Ishikawa (cell line): ENCODE measurements at regions not wholly inside any gene's neighbourhood (a gene's known extent, or its start where the extent isn't known, plus 50 kb on each side); places are given as distances from the start of the nearest gene placed in this dataset.

ENCODE experiments used
- CEBPB ChIP-seq: IDR thresholded peaks from 2 replicates; pipeline ENCODE4 v1.6.1; 2012
- CREB1 ChIP-seq: IDR thresholded peaks from 2 replicates; pipeline ENCODE4 v1.6.1; 2012; ENCODE audit warnings: low read depth
- EGR1 ChIP-seq: IDR thresholded peaks from 2 replicates; pipeline ENCODE4 v1.6.1; 2012
- EP300 ChIP-seq: IDR thresholded peaks from 2 replicates; pipeline ENCODE4 v1.6.1; 2012; ENCODE audit warnings: borderline replicate concordance
- FOXM1 ChIP-seq: IDR thresholded peaks from 2 replicates; pipeline ENCODE4 v1.6.1; 2012; ENCODE audit warnings: low read depth, borderline replicate concordance
- MAX ChIP-seq: IDR thresholded peaks from 2 replicates; pipeline ENCODE4 v1.6.1; 2012
- NFIC ChIP-seq: IDR thresholded peaks from 2 replicates; pipeline ENCODE4 v1.6.1; 2012
- RAD21 ChIP-seq: IDR thresholded peaks from 2 replicates; pipeline ENCODE4 v1.6.1; 2012; ENCODE audit warnings: low read depth
- TAF1 ChIP-seq: IDR thresholded peaks from 2 replicates; pipeline ENCODE4 v1.6.1; 2012; ENCODE audit warnings: low read depth, mild to moderate bottlenecking
- TCF12 ChIP-seq: IDR thresholded peaks from 2 replicates; pipeline ENCODE4 v1.6.1; 2012; ENCODE audit warnings: low read depth
- TEAD4 ChIP-seq: IDR thresholded peaks from 2 replicates; pipeline ENCODE4 v1.6.1; 2012
- USF1 ChIP-seq: IDR thresholded peaks from 2 replicates; pipeline ENCODE4 v1.6.1; 2012
- YY1 ChIP-seq: IDR thresholded peaks from 2 replicates; pipeline ENCODE4 v1.6.1; 2012; ENCODE audit warnings: low read depth
- ZBTB7A ChIP-seq: IDR thresholded peaks from 2 replicates; pipeline ENCODE4 v1.6.1; 2012; ENCODE audit warnings: low read depth
- TF ChIP-seq, protein P1 (sequence below): IDR thresholded peaks from 2 replicates; pipeline ENCODE4 v1.6.1; 2012; ENCODE audit warnings: low read depth, mild to moderate bottlenecking

DNA sequence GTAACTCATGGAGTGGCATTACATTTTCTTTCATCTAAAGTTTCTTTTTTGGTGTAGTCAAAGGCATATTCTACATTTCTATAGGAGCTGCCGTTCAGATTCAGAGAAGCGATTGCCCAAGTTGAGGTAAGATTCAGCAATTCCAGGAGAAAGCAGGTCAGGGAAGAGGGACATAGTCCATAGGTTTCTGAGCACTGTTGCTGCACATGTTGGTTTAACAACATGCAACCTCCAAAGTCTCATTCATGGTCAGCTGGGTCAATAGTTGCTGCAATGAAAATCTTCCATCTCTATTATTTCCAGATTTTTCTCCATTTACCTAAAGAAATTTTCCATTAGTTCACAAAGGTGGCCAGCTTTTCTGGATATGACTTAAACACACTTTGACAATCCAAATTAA lies 682.3 kb upstream of the MAN1A1 start:
- TF ChIP-seq RAD21 = no peak
- TF ChIP-seq TAF1 = no peak
- TF ChIP-seq YY1 = no peak
- no peak for TF ChIP-seq USF1
- TF ChIP-seq CEBPB = no peak
- TF ChIP-seq EP300 = no peak
- no peak for TF ChIP-seq NFIC
- no peak for TF ChIP-seq EGR1
- no peak for TF ChIP-seq ZBTB7A

GRCh38 chr6:120026791-120027190 lies 677.2 kb upstream of the MAN1A1 start:
- TF ChIP-seq MAX = no peak
- TF ChIP-seq, protein P1, sequence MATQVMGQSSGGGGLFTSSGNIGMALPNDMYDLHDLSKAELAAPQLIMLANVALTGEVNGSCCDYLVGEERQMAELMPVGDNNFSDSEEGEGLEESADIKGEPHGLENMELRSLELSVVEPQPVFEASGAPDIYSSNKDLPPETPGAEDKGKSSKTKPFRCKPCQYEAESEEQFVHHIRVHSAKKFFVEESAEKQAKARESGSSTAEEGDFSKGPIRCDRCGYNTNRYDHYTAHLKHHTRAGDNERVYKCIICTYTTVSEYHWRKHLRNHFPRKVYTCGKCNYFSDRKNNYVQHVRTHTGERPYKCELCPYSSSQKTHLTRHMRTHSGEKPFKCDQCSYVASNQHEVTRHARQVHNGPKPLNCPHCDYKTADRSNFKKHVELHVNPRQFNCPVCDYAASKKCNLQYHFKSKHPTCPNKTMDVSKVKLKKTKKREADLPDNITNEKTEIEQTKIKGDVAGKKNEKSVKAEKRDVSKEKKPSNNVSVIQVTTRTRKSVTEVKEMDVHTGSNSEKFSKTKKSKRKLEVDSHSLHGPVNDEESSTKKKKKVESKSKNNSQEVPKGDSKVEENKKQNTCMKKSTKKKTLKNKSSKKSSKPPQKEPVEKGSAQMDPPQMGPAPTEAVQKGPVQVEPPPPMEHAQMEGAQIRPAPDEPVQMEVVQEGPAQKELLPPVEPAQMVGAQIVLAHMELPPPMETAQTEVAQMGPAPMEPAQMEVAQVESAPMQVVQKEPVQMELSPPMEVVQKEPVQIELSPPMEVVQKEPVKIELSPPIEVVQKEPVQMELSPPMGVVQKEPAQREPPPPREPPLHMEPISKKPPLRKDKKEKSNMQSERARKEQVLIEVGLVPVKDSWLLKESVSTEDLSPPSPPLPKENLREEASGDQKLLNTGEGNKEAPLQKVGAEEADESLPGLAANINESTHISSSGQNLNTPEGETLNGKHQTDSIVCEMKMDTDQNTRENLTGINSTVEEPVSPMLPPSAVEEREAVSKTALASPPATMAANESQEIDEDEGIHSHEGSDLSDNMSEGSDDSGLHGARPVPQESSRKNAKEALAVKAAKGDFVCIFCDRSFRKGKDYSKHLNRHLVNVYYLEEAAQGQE = no peak
- no peak for TF ChIP-seq CEBPB
- TF ChIP-seq TCF12 = no peak
- no peak for TF ChIP-seq EGR1
- no peak for TF ChIP-seq FOXM1

- TF ChIP-seq NFIC (no peak), TEAD4 (no peak), CEBPB (peak; percentile 44; the same call in 1 of the 2 replicates), TAF1 (no peak), MAX (no peak), EP300 (no peak)
- TF ChIP-seq, protein P1 = no peak
Observed at GRCh38 chr6:120010075-120010474, 660.5 kb upstream of the MAN1A1 start.

DNA sequence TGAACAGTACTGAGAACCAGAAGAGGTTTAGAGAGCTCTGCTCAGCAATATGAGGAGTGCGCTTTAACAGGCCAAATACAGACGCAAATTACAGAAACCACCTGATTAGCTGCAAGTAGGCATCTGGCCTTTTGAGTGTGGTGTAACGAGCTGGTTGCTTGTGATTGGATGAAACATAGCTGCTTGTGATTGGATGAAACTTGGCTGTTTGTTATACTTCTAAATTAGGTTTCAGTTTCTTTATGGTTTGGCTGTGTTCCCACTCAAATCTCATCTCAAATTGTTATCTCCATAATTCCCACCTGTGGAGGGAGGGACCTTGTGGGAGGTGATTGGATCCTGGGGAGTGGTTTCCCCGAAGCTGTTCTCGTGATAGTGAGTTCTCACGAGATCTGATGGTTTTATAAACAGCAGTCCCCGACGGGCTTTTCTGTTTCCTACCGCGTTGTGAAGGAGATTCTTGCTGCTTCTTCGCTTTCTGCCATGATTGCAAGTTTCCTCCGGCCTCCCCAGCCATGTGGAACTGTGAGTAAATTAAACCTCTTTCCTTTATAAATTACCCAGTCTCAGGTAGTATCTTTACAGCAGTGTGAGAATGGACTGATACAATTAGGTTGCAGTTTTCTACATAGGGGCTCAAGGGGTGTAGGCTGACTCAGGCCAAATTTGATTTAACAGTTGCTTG lies 655.9 kb upstream of the MAN1A1 start:
- TF ChIP-seq TAF1 (no peak), MAX (no peak), TCF12 (no peak), ZBTB7A (no peak), TEAD4 (no peak), NFIC (no peak), RAD21 (no peak), USF1 (no peak), YY1 (no peak), FOXM1 (no peak), CREB1 (no peak), EP300 (no peak), EGR1 (no peak), CEBPB (no peak)
- TF ChIP-seq, protein P1 = no peak
